SK-N-MC (cell line): ENCODE measurements at regions not wholly inside any gene's neighbourhood (a gene's known extent, or its start where the extent isn't known, plus 50 kb on each side); places are given as distances from the start of the nearest gene placed in this dataset.

Source experiments
- EZH2 ChIP-seq: fragments of 200-600 bp; sonication (generic); IDR thresholded peaks from one replicate; pipeline ENCODE4 v1.6.1; 2017; ENCODE audit warnings: antibody characterized with exemption
- FOXP2 ChIP-seq: optimal IDR thresholded peaks from 2 replicates; pipeline ENCODE3; 2011; ENCODE audit warnings: mild to moderate bottlenecking, moderate library complexity; ENCODE audit not compliant: insufficient read depth; ENCODE audit errors: extremely low read length, control extremely low read depth
- POLR2AphosphoS5 ChIP-seq: IDR thresholded peaks from 2 replicates; pipeline ENCODE4 v1.6.1; 2012; ENCODE audit warnings: mild to moderate bottlenecking, low read depth, low read length, borderline replicate concordance

DNA sequence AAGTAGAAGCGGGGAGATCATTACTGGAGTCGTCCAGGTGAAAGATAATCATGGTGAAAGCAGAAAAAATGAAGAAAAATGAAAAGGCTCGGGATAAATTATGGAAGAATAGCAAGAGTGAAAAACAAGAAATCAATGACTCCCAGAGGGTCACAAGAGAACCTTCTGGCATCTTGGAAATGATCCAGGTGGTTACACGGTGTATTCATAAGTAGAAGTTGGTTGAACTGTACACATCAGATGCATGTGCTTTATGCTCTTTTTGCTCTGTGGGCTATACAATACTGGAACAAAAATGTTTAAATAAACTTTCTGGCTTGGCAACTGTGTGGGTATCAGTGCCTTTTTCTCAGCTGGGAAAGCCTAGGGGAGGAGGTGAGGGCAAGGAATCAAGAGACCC, 348.9 kb downstream of the RND3 start:
- TF ChIP-seq POLR2AphosphoS5, result no peak
- TF ChIP-seq EZH2, result no peak
- TF ChIP-seq FOXP2, result no peak
